Liver (tissue), 8 donors: ENCODE measurements at regions not wholly inside any gene's neighbourhood (a gene's known extent, or its start where the extent isn't known, plus 50 kb on each side); places are given as distances from the start of the nearest gene placed in this dataset.

ENCODE experiments used
- DNase-seq: peaks from one replicate; pipeline ENCODE4 v3.0.0-alpha.2; 2017; ENCODE audit warnings: low spot score
- H3K27ac ChIP-seq, 2 donors: one replicate each; pipeline ENCODE4 v1.7.0; 2013; ENCODE audit warnings: inconsistent platforms in 2 of 2, low read length in 2 of 2, control low read depth in 1 of 2, low read depth in 1 of 2, mild to moderate bottlenecking in 1 of 2
- H3K27me3 ChIP-seq, 4 donors: one replicate each; pipeline versions ENCODE4 v1.6.1 to v1.7.0; 2013; ENCODE audit warnings: low read length in 3 of 4, inconsistent platforms in 1 of 4, mild to moderate bottlenecking in 1 of 4, moderate library complexity in 1 of 4; ENCODE audit not compliant: control insufficient read depth in 4 of 4, insufficient read depth in 4 of 4
- H3K36me3 ChIP-seq, 4 donors: one replicate each; pipeline versions ENCODE4 v1.6.1 to v1.7.0; 2013; ENCODE audit warnings: low read length in 3 of 4, mild to moderate bottlenecking in 3 of 4, low read depth in 1 of 4, moderate library complexity in 1 of 4; ENCODE audit not compliant: control insufficient read depth in 4 of 4, insufficient read depth in 3 of 4
- H3K4me1 ChIP-seq, 4 donors: one replicate each; pipeline versions ENCODE4 v1.6.1 to v1.7.0; 2013; ENCODE audit warnings: low read length in 3 of 4, mild to moderate bottlenecking in 3 of 4, moderate library complexity in 1 of 4; ENCODE audit not compliant: control insufficient read depth in 4 of 4, insufficient read depth in 4 of 4
- H3K4me3 ChIP-seq, 3 donors: one replicate each; pipeline versions ENCODE4 v1.6.1 to v1.7.0; 2013; ENCODE audit warnings: low read length in 3 of 3, control low read depth in 1 of 3, low read depth in 1 of 3, mild to moderate bottlenecking in 1 of 3
- H3K9ac ChIP-seq, 2 donors: one replicate each; pipeline ENCODE4 v1.7.0; 2013; ENCODE audit warnings: low read length in 2 of 2, mild to moderate bottlenecking in 2 of 2, moderate library complexity in 2 of 2, control low read depth in 1 of 2, low read depth in 1 of 2
- H3K9me3 ChIP-seq, 4 donors: one replicate each; pipeline versions ENCODE4 v1.6.1 to v1.7.0; 2013; ENCODE audit warnings: low read length in 3 of 4; ENCODE audit not compliant: control insufficient read depth in 4 of 4
- EGR1 ChIP-seq, 2 donors: IDR thresholded peaks; 2 replicates each; pipeline ENCODE4 v1.6.1; 2016 to 2018; ENCODE audit warnings: antibody characterized with exemption in 2 of 2, low read depth in 2 of 2
- FOXA1 ChIP-seq: IDR thresholded peaks from 2 replicates; pipeline ENCODE4 v1.6.1; 2016; ENCODE audit warnings: antibody characterized with exemption
- GABPA ChIP-seq, 2 donors: IDR thresholded peaks in 1 of 2; conservative IDR thresholded peaks in 1 of 2; 2 replicates each; pipeline ENCODE4 v1.6.1; 2016; ENCODE audit warnings: antibody characterized with exemption in 2 of 2, mild to moderate bottlenecking in 1 of 2, moderate library complexity in 1 of 2
- HNF4A ChIP-seq, 2 donors: conservative IDR thresholded peaks; 2 replicates each; pipeline ENCODE4 v1.6.1; 2016; ENCODE audit warnings: antibody characterized with exemption in 2 of 2, mild to moderate bottlenecking in 2 of 2
- JUND ChIP-seq, 2 donors: IDR thresholded peaks; 2 replicates each; pipeline ENCODE4 v1.6.1; 2016; ENCODE audit warnings: antibody characterized with exemption in 2 of 2
- NR2F2 ChIP-seq: IDR thresholded peaks from 2 replicates; pipeline ENCODE4 v1.6.1; 2016; ENCODE audit warnings: antibody characterized with exemption
- RAD21 ChIP-seq, 2 donors: IDR thresholded peaks; 2 replicates each; pipeline ENCODE4 v1.6.1; 2016; ENCODE audit warnings: antibody characterized with exemption in 2 of 2, mild to moderate bottlenecking in 2 of 2
- RXRA ChIP-seq, 2 donors: IDR thresholded peaks; 2 replicates each; pipeline ENCODE4 v1.6.1; 2017 to 2018; ENCODE audit warnings: antibody characterized with exemption in 2 of 2, mild to moderate bottlenecking in 1 of 2
- SP1 ChIP-seq: IDR thresholded peaks from 2 replicates; pipeline ENCODE4 v1.6.1; 2018; ENCODE audit warnings: antibody characterized with exemption, mild to moderate bottlenecking
- TAF1 ChIP-seq: conservative IDR thresholded peaks from 2 replicates; pipeline ENCODE4 v1.6.1; 2016; ENCODE audit warnings: antibody characterized with exemption, mild to moderate bottlenecking
- WGBS: extraction: QIAGEN DNeasy Blood & Tissue Kit; methylation state at CpG from one replicate; pipeline ENCODE4 v1.1.7; 2013; 5-methylcytosine and 5-hydroxymethylcytosine counted together
- TF ChIP-seq, protein P1 (sequence below): IDR thresholded peaks from 2 replicates; pipeline ENCODE4 v1.6.1; 2016; ENCODE audit warnings: antibody characterized with exemption
- TF ChIP-seq, protein P2 (sequence below): IDR thresholded peaks from 2 replicates; pipeline ENCODE4 v1.6.1; 2016; ENCODE audit warnings: antibody characterized with exemption
- TF ChIP-seq, protein P3 (sequence below): fragments of 150-350 bp; IDR thresholded peaks from 2 replicates; pipeline ENCODE4 v1.5.1; 2017; ENCODE audit warnings: improper control_type of control experiment, low read depth, low read length; ENCODE audit not compliant: missing input control
- TF ChIP-seq, protein P4 (sequence below): IDR thresholded peaks from 2 replicates; pipeline ENCODE4 v1.6.1; 2016; ENCODE audit warnings: antibody characterized with exemption, mild to moderate bottlenecking
- donor health status: healthy.
- donor health status: healthy.
- donor health status: healthy.
- donor health status: healthy.
- donor health status: healthy.

DNA sequence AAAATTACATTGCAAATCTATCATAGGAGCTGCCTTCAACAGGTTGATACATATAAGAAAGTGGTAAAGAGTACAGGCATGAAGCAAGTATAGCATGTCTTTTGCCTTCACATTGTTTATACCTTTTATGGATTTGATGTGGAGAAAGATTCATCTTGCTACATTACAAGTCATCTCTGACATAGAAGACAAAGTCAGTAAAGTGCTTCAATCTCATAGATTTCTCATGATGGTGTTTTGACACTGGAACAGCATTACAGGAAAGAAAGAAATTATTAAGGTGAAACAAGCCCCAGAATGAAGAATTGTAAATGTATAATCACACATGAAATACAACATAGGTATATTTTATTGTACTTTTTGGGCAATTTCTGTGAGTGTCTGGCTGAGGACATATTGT is 580.7 kb upstream of the MMS22L start:
- no peak for DNase-seq
- no peak overlapping the region for H3K9ac ChIP-seq
- H3K36me3 ChIP-seq: no peaks in the 10 kb centered on the region
- no peaks in the 10 kb centered on the region for H3K9me3 ChIP-seq
- H3K4me1 ChIP-seq: no peaks in the 10 kb centered on the region
- H3K27ac ChIP-seq: no peak overlapping the region
- H3K4me3 ChIP-seq: no peak overlapping the region
- H3K27me3 ChIP-seq: no peaks in the 10 kb centered on the region
- TF ChIP-seq RXRA (IDR thresholded peaks at IDR 0.05) (no peak), RAD21 (IDR thresholded peaks at IDR 0.05) (no peak), NR2F2 (no peak), JUND (IDR thresholded peaks at IDR 0.05) (no peak)
- TF ChIP-seq, protein P1, sequence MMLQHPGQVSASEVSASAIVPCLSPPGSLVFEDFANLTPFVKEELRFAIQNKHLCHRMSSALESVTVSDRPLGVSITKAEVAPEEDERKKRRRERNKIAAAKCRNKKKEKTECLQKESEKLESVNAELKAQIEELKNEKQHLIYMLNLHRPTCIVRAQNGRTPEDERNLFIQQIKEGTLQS: no peak

DNA sequence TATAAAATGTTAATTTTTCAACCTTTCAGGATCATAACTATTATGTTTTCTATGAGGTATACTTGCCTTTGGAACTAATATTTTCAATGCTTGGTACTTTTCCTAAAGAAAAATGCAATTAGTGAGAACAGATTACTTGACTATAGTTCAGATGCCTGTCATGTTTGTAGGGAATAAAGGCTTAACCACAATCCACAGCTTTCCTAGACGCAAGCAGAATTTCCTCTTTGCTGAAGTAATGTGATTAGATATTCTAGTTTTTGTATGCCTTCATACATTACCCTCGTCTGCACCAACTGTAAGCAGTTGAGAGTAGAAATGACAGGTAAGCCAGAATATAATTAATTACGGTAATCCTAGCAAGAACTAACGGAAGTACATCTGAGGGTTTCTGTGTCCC is 581.4 kb upstream of the MMS22L start:
- WGBS: 69% methylated on average over 4 of the region's 4 CpGs
- DNase-seq: no peak
- Histone ChIP-seq H3K9ac (no peak overlapping the region), H3K4me1 (no peaks in the 10 kb centered on the region), H3K36me3 (no peaks in the 10 kb centered on the region), H3K27ac (no peak overlapping the region), H3K9me3 (no peaks in the 10 kb centered on the region), H3K4me3 (no peak overlapping the region), H3K27me3 (no peaks in the 10 kb centered on the region)
- TF ChIP-seq GABPA (IDR thresholded peaks at IDR 0.05 in 1 of 2, conservative IDR thresholded peaks at IDR 0.05 in 1 of 2) (no peak), RXRA (IDR thresholded peaks at IDR 0.05) (no peak), JUND (IDR thresholded peaks at IDR 0.05) (no peak), TAF1 (no peak), HNF4A (conservative IDR thresholded peaks at IDR 0.05) (no peak)
- TF ChIP-seq, protein P2, sequence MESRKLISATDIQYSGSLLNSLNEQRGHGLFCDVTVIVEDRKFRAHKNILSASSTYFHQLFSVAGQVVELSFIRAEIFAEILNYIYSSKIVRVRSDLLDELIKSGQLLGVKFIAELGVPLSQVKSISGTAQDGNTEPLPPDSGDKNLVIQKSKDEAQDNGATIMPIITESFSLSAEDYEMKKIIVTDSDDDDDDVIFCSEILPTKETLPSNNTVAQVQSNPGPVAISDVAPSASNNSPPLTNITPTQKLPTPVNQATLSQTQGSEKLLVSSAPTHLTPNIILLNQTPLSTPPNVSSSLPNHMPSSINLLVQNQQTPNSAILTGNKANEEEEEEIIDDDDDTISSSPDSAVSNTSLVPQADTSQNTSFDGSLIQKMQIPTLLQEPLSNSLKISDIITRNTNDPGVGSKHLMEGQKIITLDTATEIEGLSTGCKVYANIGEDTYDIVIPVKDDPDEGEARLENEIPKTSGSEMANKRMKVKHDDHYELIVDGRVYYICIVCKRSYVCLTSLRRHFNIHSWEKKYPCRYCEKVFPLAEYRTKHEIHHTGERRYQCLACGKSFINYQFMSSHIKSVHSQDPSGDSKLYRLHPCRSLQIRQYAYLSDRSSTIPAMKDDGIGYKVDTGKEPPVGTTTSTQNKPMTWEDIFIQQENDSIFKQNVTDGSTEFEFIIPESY: no peak

DNA sequence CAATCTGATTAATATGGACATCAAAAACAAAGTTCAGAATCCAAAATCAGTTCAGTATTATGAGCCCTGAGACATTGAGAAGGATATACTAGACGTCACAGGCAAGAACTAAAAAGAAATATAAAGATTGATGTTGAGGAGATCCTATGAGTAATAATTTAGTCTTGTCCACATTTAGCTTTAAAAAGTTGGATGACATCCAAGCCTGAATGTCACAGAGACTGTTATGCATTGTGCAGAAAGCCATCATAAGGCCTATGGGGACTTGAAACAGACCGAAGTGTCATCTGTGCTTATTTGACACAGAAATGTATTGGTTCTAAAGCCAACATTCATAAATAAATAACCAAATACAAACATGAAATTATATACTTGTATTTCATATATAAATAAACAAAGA is 581.8 kb upstream of the MMS22L start:
- Histone ChIP-seq H3K4me1 (no peaks in the 10 kb centered on the region), H3K27ac (no peak overlapping the region), H3K9me3 (no peaks in the 10 kb centered on the region), H3K9ac (no peak overlapping the region), H3K27me3 (no peaks in the 10 kb centered on the region), H3K36me3 (no peaks in the 10 kb centered on the region), H3K4me3 (no peak overlapping the region)
- 62% methylated on average over 2 of the region's 2 CpGs for WGBS
- DNase-seq: no peak
- TF ChIP-seq, protein P3, sequence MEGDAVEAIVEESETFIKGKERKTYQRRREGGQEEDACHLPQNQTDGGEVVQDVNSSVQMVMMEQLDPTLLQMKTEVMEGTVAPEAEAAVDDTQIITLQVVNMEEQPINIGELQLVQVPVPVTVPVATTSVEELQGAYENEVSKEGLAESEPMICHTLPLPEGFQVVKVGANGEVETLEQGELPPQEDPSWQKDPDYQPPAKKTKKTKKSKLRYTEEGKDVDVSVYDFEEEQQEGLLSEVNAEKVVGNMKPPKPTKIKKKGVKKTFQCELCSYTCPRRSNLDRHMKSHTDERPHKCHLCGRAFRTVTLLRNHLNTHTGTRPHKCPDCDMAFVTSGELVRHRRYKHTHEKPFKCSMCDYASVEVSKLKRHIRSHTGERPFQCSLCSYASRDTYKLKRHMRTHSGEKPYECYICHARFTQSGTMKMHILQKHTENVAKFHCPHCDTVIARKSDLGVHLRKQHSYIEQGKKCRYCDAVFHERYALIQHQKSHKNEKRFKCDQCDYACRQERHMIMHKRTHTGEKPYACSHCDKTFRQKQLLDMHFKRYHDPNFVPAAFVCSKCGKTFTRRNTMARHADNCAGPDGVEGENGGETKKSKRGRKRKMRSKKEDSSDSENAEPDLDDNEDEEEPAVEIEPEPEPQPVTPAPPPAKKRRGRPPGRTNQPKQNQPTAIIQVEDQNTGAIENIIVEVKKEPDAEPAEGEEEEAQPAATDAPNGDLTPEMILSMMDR: no peak
- TF ChIP-seq GABPA (IDR thresholded peaks at IDR 0.05 in 1 of 2, conservative IDR thresholded peaks at IDR 0.05 in 1 of 2): no peak
- no peak for TF ChIP-seq EGR1 (IDR thresholded peaks at IDR 0.05; ENCODE audit: low read depth in 2 of 2)
- TF ChIP-seq SP1: no peak
- TF ChIP-seq, protein P1: no peak
- TF ChIP-seq NR2F2: no peak
- no peak for TF ChIP-seq JUND (IDR thresholded peaks at IDR 0.05)
- no peak for TF ChIP-seq FOXA1
- TF ChIP-seq, protein P2: no peak
- TF ChIP-seq HNF4A (conservative IDR thresholded peaks at IDR 0.05): no peak
- TF ChIP-seq, protein P4, sequence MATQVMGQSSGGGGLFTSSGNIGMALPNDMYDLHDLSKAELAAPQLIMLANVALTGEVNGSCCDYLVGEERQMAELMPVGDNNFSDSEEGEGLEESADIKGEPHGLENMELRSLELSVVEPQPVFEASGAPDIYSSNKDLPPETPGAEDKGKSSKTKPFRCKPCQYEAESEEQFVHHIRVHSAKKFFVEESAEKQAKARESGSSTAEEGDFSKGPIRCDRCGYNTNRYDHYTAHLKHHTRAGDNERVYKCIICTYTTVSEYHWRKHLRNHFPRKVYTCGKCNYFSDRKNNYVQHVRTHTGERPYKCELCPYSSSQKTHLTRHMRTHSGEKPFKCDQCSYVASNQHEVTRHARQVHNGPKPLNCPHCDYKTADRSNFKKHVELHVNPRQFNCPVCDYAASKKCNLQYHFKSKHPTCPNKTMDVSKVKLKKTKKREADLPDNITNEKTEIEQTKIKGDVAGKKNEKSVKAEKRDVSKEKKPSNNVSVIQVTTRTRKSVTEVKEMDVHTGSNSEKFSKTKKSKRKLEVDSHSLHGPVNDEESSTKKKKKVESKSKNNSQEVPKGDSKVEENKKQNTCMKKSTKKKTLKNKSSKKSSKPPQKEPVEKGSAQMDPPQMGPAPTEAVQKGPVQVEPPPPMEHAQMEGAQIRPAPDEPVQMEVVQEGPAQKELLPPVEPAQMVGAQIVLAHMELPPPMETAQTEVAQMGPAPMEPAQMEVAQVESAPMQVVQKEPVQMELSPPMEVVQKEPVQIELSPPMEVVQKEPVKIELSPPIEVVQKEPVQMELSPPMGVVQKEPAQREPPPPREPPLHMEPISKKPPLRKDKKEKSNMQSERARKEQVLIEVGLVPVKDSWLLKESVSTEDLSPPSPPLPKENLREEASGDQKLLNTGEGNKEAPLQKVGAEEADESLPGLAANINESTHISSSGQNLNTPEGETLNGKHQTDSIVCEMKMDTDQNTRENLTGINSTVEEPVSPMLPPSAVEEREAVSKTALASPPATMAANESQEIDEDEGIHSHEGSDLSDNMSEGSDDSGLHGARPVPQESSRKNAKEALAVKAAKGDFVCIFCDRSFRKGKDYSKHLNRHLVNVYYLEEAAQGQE: no peak
